ENCODE measurements at regions not wholly inside any gene's neighbourhood (a gene's known extent, or its start where the extent isn't known, plus 50 kb on each side); places are given as distances from the start of the nearest gene placed in this dataset.
"Not testable (repeated sequence)": the region's sequence is repeated elsewhere in the genome, so short reads cannot be mapped to it uniquely, and the experiment has no call there.

DNA sequence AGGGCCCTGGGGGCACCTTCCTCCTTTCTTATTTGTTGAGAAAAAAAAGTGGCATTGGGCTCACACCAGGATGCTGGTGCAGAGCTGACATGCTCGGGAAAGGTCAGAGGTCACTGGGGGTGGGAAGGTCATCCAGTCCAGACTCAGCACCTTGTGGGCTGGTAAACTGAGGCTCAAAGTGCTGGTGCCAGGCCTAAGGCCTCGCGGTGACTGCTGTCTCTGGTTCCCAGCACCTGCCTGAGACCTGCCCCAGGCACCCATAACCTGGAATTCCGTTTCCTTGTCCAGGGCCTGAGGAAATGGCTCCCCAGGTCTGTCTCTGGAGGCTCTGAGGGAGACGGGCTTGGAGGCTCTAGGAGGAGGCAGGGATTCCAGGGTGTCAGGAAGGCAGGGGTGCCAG is 521.0 kb downstream of the GOLGA6L6 start:
- DNase-seq (ENCODE audit: extremely low read depth, low read depth), result not testable (repeated sequence)

DNA sequence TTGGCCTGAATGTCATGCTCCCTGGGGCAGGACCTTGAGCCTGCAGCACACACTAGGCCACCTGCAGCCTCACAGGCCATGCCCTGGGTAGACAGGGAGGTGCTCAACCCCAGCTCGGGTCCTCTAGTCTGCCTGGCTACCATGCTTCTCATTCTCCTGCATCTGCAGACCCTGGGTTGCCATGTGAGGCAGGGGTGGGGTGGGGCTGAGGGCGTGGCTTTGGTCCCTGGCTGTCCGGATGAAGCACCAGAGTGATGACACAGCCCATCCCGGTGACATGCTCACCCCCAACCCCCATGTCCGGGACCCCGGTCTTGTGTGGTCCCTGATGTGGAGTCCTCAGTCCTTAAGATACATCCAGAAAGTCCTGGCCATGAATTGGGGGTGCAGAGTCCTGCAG is 521.8 kb downstream of the GOLGA6L6 start:
- not testable (repeated sequence) for DNase-seq (ENCODE audit: extremely low read depth, low read depth)

DNA sequence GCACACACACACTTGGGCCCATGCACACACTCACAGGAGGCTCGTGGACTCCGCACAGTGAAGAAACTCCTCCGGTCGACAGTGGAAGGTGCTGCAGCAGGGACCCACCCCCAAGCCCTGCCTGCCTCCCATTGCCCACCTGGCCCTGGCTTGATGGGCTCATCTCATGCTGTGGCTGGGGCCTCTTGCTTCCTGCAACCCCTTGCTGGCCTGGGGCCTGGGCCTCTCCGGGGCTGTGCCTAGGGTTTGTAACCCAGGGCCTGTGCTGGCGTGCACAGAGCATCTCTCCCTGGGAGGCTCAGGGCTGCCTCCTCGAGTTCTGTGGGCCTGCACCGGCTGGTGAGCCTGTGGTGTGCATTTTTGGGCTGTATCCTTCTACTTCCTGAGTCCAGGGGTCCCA is 524.0 kb downstream of the GOLGA6L6 start:
- DNase-seq (ENCODE audit: extremely low read depth, low read depth), result not testable (repeated sequence)

DNA sequence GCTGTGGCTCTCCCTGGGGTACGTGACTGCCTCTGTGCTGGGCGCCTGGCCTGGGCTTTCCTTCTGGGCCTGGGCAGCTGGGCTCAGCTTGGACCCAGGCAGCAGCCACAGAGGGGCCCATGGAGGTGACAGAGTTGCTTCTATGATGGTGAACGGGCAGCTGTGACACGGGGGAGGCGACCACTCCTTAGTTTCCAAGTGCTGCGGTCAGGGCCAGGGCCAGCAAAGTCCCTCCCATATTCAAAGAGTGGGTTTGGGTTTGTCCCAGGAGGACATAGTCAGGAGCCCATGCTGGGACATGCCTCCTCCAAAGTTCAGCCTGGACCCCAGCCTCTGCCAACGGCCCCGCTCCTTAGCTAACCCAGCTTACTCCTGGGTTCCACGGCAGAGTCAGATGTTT is 524.7 kb downstream of the GOLGA6L6 start:
- DNase-seq (ENCODE audit: extremely low read depth, low read depth), result not testable (repeated sequence)

DNA sequence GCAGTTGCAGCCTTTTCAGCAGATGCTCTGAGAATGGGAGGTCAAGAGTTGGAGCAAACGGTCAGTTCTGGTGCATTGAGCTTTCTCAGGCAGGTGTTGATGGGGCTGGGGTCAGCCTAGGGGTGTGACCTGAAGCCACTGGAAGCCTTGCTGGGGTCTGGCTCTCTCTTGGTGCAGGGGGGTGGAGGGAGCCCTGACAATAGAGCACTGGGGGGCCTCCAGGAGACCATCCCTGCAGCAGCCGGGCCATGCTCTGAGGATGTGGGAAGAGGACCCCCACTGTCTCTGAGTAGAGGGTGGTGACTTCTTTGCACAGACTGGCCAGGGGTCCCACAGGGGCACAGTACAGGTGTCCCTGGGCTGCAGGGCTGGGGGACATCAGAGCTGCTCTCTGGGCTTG is 528.8 kb downstream of the GOLGA6L6 start:
- DNase-seq (ENCODE audit: extremely low read depth, low read depth), result not testable (repeated sequence)

DNA sequence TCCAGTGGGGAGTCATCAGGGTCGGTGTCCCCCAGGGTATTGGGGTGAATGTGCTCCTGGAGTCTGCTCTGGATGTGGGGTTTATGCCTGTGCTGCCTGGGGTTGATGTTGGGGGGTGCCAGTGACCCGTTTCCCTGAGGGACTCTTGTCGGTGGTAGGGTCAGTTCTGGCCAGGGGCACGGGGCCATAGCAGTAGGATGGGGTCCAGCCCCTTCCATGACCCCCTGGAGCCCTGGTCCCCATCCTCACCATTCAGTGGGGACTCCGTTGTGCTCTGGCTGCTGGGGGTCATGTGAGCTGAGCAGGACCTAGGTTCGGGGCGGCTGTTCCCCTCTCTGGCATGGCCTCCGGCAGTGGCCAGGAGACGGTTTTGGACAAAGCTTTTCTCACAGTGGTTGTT is 530.8 kb downstream of the GOLGA6L6 start:
- not testable (repeated sequence) for DNase-seq (ENCODE audit: extremely low read depth, low read depth)

DNA sequence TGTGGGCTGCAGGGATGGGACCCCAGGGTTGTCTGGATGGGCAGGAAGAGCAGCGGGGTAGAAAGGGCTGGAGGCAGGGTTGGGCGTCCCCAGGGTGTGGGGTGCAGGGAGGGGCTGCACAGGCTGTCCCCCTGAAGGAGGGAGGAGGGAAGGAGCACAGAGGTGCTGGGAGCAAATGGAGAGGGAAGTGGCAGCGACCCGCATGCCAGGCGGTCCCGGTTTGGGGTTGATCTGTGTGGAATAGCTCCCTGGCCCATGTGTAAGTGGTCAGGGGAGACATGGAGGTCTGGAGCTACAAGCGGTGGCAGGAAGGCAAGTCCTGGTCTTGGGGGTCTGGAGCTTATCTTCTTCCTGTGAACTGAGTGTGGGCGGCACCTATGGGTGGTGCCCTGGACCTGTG is 532.0 kb downstream of the GOLGA6L6 start:
- not testable (repeated sequence) for DNase-seq (ENCODE audit: extremely low read depth, low read depth)

DNA sequence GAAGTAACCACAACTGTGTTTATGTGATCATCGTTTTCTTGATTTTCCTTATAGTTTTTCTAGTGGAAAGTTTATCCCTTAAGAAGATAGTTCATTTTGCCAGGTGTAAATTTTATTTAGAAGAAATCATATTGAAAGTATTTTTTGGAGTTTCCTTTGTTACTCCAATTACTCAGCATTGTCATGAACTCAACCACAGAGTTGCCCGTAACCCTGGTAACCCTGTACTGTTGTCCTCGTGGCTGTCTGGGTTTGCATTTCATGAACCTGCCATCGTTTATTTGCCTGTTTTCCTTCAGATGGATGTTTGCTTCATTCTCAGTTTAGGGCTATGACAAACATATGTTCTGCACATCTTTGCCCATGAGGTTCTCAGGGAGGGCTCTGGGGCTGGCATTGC is 534.3 kb downstream of the GOLGA6L6 start:
- DNase-seq (ENCODE audit: extremely low read depth, low read depth), result not testable (repeated sequence)

DNA sequence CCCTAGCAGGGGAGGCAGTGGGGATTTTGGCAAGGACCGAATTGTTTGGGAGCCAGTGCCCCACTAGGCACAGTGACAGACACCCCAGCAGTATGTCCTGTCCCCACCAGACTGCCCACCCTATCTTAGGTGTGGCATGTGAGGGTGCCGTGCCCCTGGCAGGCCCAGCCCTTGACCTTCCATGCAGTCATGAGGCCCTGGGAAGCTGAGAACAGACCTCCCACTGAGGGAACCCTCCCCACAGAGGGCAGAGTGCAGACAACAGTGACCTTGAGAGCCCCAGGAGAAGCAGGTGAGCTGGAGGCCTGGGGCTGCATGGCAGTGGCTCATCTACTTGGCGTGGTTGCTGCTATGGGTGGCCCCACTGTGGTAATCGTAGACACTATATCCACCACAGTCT is 538.1 kb downstream of the GOLGA6L6 start:
- not testable (repeated sequence) for DNase-seq (ENCODE audit: extremely low read depth, low read depth)

DNA sequence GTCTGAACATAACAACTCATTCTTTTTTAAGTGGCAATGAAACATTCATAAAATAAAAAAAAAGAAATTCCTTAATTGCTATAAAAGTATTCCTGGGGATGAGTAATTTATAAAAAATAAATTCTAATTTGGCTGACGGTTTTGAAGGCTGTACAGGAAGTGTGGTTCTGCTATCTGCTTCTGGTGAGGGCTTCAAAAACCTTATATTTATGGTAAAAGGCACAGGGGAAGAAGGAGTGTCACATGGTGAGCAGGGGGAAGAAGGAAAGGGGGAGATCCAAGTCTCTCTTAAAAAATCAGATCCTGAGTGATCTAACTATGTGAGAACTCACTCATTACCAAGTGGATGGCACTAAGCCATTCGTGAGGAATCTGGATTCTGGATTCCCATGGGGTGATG is 539.0 kb downstream of the GOLGA6L6 start:
- not testable (repeated sequence) for DNase-seq (ENCODE audit: extremely low read depth, low read depth)

DNA sequence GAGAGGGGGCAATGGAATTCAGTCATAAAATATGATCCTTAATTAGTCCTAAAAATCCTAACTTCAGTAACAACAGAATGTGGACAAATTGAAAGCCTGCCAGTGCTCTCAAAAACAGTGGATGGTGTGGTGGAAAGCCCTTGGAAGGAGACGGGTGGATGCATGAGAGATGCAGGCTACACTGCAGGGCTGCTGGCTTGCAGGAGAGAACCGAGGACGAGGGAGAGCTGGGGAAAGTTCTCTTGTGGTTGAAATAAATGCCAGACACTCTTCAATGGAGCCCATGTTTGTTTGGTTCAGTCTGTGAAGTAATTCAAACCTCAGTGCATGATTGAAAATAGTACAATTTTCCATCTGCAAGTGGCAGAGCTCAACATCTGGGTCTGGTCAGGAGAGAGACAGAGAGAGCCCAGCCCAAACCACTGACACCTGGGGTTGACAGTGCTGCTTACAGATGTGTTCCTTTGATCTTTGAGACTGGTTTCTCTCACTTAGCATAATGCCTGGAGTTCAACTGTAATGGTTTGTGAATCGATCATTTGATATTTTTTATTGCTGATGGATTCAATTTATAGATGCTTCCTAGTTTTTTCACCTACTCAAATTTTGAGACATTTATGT is 544.9 kb downstream of the GOLGA6L6 start:
- DNase-seq (ENCODE audit: extremely low read depth, low read depth), result not testable (repeated sequence)

DNA sequence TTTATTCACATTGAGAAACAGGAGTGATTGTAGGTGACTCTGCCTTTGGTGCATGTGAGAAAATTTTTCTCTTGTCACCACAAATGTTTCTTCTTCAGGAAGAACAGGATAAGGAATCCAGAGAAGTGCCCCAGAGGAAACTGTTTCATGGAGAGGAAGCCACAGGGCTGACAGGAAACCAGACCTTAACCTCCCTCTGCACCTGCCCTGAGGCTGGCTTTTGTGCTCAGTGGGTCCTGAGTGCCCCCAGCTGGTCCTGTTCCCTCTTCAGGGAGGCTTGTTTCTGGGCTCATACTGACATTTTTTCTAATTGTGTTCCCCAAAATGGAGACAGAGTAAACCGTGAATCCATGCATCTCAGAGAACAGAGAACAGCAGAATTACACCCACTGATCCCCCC is 546.3 kb downstream of the GOLGA6L6 start:
- not testable (repeated sequence) for DNase-seq (ENCODE audit: extremely low read depth, low read depth)

DNA sequence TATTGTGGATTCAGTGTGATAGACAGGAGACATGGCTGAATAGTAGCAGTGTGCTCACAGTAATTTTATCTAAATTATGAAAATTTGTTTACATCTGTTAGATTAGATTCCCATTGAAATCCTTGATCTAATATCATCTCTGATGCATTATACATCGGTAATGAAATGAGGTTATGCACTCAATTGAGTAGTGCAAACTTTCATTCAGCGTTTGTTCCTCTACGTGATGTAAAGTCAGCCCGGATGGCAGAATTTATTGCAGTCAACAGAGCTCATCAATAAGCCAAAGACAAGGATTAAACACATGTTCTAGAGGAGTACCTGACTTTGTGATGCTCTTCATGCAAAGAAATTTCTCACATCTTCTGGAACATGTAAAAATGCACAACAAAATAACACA is 549.2 kb downstream of the GOLGA6L6 start:
- no peak for DNase-seq (ENCODE audit: extremely low read depth, low read depth)

DNA sequence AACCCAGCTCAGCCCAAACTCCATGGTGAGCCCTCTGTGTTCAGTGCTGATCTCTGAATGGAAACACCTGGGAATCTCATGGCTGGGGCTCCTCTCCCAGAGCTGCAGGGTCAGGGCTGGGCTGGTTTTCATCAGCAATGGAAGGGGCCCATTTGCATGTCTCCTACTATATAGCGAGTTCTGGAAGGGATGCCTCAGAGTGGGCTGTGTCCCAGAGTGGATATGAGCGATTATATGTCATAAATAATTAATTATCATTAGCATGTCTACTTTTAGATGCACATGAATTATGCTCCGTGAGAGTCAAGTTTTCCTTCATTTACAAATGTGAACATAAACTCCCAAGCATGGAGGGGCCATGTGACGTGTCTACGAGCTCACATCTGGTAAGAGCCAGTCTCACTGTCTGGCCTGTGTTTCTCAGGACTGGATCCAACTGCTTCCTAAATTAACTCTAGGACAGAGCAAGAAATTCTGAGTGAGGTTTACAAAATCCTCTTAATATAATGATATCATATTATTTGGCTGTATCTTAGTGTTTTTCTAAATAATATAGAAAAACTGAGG is 553.4 kb downstream of the GOLGA6L6 start:
- DNase-seq (ENCODE audit: extremely low read depth, low read depth), result no peak

DNA sequence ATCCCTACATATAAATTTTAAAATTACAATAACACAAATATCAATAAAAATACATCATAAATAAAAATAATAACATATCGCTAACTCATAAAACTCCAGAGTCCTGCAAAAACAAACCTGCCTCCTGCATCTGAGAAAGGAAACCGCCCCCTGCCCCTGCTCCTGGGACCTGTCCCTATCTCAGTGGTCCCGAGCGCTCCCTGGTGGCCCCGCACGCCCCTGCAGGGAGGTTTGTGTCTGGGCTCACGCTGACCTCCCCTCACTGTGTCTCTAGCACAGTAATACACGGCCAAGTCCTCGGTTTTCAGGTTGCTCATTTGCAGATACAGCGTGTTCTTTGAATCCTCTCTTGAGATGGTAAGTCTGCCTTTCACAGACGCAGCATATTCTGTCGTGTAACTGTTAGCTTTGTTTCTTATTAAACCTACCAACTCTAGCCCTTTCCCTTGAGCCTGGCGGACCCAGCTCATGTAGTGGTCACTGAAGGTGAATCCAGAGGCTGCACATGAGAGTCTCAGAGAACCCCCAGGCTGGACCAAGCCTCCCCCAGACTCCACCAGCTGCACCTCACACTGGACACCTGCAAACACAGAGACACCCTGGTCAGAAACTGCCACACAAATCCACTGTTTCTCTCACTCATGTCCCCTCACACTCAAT is 554.1 kb downstream of the GOLGA6L6 start:
- DNase-seq (ENCODE audit: extremely low read depth, low read depth), result no peak

DNA sequence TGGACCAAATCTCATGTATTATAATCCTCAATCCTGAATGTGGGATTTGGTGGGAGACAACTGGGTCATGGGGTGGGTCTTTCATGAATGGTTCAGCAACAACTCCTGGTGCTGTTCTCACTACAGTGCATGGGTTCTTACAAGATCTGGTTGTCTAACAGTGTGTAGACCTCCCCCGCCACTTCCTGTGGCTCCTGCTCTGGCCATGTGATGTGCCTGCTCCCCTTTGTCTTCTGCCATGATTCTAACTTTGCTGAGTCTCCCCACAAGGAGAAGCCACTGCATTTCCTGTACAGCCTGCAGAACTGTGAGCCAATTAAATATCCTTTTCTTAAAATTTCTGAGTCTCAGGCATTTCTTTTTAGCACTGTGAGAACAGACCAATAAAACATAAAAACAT is 557.5 kb downstream of the GOLGA6L6 start:
- DNase-seq (ENCODE audit: extremely low read depth, low read depth), result no peak

DNA sequence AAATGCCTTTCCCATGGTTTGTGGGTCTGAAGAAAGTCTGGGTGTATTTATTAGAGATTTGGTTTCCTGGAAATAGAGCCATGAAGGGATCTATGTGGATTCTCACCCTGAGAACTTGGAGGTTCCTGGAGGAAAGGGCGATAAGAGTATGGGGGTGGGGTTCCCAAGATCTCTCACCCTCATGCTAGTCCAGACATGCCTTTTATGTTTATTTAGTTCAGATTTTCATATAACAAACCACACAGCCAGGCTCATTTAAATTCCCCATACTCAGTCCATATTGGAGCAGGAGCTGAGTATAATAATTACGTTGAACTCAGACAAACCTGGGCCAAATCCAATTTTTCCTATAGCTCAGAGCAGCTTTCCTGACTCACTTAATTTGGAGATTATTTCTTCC is 566.6 kb downstream of the GOLGA6L6 start:
- no peak for DNase-seq (ENCODE audit: extremely low read depth, low read depth)

DNA sequence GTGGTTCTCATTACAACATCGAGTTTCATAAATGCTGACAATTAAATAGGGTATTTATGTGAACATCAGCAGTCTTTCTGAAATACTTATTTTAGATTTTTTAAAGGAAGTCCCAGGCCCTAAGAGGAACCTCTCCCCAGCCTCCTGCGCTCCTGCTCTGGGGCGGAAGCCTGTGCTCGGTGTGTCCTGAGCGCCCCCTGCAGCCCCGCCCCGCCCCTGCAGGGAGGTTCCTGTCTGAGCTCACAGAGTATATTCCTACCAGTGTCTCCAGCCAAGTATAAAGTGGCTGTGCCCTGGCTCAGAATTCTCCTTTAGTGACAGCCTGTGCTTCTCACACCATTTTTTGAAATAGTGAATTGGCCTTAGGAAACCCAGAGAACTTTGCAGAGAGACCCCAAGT is 567.9 kb downstream of the GOLGA6L6 start:
- no peak for DNase-seq (ENCODE audit: extremely low read depth, low read depth)

DNA sequence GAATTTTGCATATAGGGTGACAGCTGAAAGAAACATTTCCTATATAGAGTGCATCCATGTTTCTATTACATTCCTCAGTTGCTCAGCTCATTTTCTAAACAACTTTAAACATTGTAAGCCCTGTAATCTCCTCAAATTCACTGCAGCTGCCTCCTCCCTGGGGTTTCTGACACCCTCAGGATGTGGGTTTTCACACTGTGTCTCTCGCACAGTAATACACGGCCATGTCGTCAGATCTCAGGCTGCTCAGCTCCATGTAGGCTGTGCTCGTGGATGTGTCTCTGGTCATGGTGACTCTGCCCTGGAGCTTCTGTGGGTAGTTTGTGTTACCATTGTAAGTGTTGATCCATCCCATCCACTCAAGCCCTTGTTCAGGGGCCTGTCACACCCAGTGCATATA is 569.0 kb downstream of the GOLGA6L6 start:
- DNase-seq (ENCODE audit: extremely low read depth, low read depth), result not testable (repeated sequence)

DNA sequence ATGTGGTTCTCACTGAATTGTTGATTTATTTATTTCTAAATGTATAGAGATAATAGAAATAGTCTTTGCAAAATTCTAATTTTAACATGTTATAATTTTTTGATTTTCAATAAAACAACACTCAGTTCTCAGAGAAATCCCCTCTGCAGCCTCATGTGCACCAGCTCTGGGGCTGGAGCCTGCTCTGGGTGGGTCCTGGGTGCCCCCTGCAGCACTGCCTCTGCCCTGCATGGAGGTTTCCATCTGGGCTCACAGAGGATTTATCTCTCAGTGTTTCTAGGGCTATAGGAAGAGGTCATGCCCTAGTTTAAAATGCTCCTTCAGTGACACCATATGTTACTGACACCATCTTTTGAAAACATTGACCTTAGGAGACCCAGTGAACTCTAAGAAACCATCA is 576.0 kb downstream of the GOLGA6L6 start:
- not testable (repeated sequence) for DNase-seq (ENCODE audit: extremely low read depth, low read depth)

DNA sequence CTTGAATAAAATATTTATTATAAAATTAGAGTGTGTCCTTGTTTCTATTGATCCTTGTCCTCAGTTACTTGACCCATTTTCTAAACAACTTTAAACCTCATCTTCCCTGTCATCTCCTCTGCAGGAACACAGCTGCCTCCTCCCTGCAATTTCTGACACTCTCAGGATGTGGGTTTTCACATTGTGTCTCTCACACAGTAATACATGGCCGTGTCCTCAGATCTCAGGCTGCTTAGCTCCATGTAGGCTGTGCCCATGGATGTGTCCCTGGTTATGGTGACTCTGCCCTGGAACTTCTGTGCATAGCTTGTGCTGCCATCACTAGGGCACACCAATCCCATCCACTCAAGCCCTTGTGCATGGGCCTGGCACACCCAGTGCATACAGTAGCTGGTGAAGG is 577.1 kb downstream of the GOLGA6L6 start:
- not testable (repeated sequence) for DNase-seq (ENCODE audit: extremely low read depth, low read depth)

DNA sequence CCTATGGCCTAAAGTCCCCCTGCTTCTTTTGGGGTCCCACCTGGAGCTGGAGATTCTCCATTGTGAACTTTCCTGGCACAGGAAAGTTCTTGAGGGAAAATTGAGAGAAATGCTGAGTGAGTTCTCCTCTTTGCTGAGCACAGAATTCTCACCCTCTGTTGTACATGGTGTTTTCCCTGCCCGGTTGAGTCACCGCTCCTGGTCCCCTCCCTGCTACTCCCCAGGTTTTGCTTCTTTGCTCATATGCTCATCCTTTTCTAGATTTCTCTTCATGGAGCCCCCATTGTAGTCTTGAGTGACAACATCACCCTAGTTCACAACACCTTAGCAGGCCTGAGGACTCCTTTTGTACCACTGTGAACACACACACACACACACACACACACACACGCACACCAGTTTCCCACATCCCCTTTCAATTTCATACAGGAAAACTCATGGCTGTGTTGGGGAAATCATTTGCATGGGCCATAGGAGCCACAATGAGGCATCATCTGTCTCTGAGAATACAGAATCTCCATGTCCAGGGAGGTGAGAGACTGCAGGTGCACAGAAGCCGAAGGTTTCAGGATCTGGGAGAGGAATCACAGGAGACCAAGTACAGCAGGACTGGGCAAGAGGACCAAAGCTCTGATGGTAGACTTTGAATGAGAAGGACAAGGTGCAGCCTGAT is 585.3 kb downstream of the GOLGA6L6 start:
- DNase-seq (ENCODE audit: extremely low read depth, low read depth), result no peak
